Mammary epithelial cell (primary cell): ENCODE measurements at regions not wholly inside any gene's neighbourhood (a gene's known extent, or its start where the extent isn't known, plus 50 kb on each side); places are given as distances from the start of the nearest gene placed in this dataset.

ENCODE experiments used
- EZH2 ChIP-seq: IDR thresholded peaks from 2 replicates; pipeline ENCODE4 v1.6.1; 2012; ENCODE audit warnings: low read length, inconsistent platforms, borderline replicate concordance
- TF ChIP-seq, protein P1 (sequence below), 2 donors: IDR thresholded peaks in 1 of 2; conservative IDR thresholded peaks in 1 of 2; 2 replicates each; pipeline ENCODE4 v1.5.1; 2011 to 2012; ENCODE audit warnings: inconsistent platforms in 2 of 2, low read length in 2 of 2, mild to moderate bottlenecking in 2 of 2, control low read depth in 1 of 2, low read depth in 1 of 2; ENCODE audit not compliant: insufficient read depth in 1 of 2; ENCODE audit errors: extremely low read depth in 1 of 2

DNA sequence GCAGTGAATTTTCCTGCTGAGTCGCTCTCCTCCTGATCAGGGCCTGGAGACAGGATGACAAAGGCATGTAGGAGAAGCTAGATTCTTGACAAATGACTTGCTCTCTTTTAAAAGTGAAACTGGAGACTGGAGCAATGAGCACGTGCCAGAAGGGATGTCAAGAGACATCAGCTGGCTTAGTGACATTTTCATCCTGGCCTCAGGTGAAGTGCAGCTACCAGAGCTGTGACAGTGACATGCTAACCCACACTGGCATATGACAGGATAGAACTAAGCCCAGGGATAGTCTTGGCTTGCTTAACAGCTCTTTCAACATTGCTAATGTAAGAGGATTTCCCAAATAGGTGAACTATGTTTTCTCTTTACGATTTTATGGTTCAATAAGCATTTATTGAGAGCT, 757.5 kb upstream of the DDX18 start:
- TF ChIP-seq EZH2: no peak
- TF ChIP-seq, protein P1, sequence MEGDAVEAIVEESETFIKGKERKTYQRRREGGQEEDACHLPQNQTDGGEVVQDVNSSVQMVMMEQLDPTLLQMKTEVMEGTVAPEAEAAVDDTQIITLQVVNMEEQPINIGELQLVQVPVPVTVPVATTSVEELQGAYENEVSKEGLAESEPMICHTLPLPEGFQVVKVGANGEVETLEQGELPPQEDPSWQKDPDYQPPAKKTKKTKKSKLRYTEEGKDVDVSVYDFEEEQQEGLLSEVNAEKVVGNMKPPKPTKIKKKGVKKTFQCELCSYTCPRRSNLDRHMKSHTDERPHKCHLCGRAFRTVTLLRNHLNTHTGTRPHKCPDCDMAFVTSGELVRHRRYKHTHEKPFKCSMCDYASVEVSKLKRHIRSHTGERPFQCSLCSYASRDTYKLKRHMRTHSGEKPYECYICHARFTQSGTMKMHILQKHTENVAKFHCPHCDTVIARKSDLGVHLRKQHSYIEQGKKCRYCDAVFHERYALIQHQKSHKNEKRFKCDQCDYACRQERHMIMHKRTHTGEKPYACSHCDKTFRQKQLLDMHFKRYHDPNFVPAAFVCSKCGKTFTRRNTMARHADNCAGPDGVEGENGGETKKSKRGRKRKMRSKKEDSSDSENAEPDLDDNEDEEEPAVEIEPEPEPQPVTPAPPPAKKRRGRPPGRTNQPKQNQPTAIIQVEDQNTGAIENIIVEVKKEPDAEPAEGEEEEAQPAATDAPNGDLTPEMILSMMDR (conservative IDR thresholded peaks at IDR 0.05 in 1 of 2, IDR thresholded peaks at IDR 0.05 in 1 of 2; ENCODE audit: extremely low read depth in 1 of 2, insufficient read depth in 1 of 2, low read depth in 1 of 2, low read length in 2 of 2): no peak
